Naive B cell (primary cell): ENCODE measurements at regions not wholly inside any gene's neighbourhood (a gene's known extent, or its start where the extent isn't known, plus 50 kb on each side); places are given as distances from the start of the nearest gene placed in this dataset.
"Not testable (repeated sequence)": the region's sequence is repeated elsewhere in the genome, so short reads cannot be mapped to it uniquely, and the experiment has no call there.

Experiments used
- ATAC-seq, 2 donors: fragments of 150-1000 bp; cut with Tn5 transposase; 2 replicates each; pipeline ENCODE4 v1.10.0; 2021; ENCODE audit warnings: low read depth in 2 of 2, mild to moderate bottlenecking in 2 of 2, moderate library complexity in 2 of 2
- DNase-seq: peaks from one replicate; pipeline ENCODE4 v3.0.0; 2022
- H3K27ac Mint-ChIP-seq, 6 donors: one replicate each; pipeline ENCODE4 v1.8.0; 2020 to 2022; ENCODE audit warnings: mild to moderate bottlenecking in 6 of 6, mixed read lengths in 6 of 6, moderate library complexity in 5 of 6, inconsistent platforms in 2 of 6
- H3K27me3 Mint-ChIP-seq, 3 donors: one replicate each; pipeline ENCODE4 v1.8.0; 2021 to 2022; ENCODE audit warnings: mixed read lengths in 3 of 3, mild to moderate bottlenecking in 1 of 3
- H3K36me3 Mint-ChIP-seq, 2 donors: one replicate each; pipeline ENCODE4 v1.8.0; 2020 to 2022; ENCODE audit warnings: mixed read lengths in 2 of 2, inconsistent platforms in 1 of 2, mild to moderate bottlenecking in 1 of 2
- H3K4me1 Mint-ChIP-seq, 3 donors: one replicate each; pipeline ENCODE4 v1.8.0; 2020 to 2022; ENCODE audit warnings: mixed read lengths in 3 of 3, inconsistent platforms in 1 of 3, mild to moderate bottlenecking in 1 of 3, moderate library complexity in 1 of 3
- H3K4me3 Mint-ChIP-seq, 8 donors: one replicate each; pipeline ENCODE4 v1.8.0; 2020 to 2022; ENCODE audit warnings: mild to moderate bottlenecking in 8 of 8, mixed read lengths in 8 of 8, moderate library complexity in 8 of 8, inconsistent platforms in 2 of 8
- H3K9me3 Mint-ChIP-seq, 7 donors: one replicate each; pipeline ENCODE4 v1.8.0; 2020 to 2022; ENCODE audit warnings: mixed read lengths in 7 of 7, mild to moderate bottlenecking in 5 of 7, inconsistent platforms in 2 of 7, moderate library complexity in 1 of 7

DNA sequence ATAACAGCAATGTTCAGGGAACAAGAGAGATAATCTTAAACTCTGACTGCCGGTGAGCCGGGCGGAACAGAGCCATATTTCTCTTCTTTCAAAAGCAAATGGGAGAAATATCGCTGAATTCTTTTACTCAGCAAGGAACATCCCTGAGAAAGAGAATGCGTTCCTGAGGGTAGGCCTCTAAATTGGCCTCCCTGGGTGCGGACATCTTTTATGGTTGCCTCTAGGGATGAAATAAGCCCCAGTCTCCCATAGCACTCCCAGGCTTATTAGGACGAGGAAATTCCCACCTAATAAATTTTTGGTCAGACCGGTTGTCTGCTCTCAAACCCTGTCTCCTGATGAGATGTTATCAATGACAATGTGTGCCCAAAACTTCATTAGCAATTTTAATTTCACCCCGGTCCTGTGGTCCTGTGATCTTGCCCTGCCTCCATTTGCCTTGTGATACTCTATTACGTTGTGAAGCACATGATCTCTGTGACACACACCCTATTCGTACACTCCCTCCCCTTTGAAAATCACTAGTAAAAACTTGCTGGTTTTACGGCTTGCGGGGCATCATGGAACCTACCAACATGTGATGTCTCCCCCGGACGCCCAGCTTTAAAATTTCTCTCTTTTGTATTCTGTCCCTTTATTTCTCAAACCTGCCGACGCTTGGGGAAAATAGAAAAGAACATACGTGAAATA lies 249.4 kb downstream of the RPL10L start:
- DNase-seq, H3K4me1 Mint-ChIP-seq, H3K4me3 Mint-ChIP-seq, H3K9me3 Mint-ChIP-seq, H3K27ac Mint-ChIP-seq, H3K27me3 Mint-ChIP-seq, ATAC-seq, H3K36me3 Mint-ChIP-seq: not testable (repeated sequence)

DNA sequence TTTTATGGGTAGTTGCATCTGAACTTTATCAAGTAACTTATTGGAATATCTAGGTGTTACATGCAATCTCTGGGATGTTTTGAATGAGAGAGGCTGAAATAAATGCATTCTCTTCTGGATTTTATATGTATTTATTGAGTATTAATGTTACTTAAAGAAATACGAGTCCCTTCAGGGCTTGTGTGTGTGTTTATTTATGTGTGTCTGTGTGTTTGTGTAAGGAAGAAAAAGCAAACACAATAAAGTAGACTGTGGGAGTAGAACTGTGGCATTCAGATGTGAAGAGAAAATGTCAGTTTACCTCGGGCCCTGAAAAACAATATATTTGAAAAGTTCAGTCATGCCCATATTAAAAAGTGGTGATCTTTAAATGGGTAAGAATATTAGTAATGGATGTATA lies 250.5 kb downstream of the RPL10L start:
- H3K4me1 Mint-ChIP-seq: no peaks in the 10 kb centered on the region
- H3K27ac Mint-ChIP-seq: no peak overlapping the region
- DNase-seq: no peak
- ATAC-seq: no peak
- H3K36me3 Mint-ChIP-seq: no peaks in the 10 kb centered on the region
- peaks cover 0 to 2% (median 0%) of the 10 kb centered on the region in 7 donors for H3K9me3 Mint-ChIP-seq
- H3K4me3 Mint-ChIP-seq: no peak overlapping the region
- H3K27me3 Mint-ChIP-seq: no peaks in the 10 kb centered on the region

DNA sequence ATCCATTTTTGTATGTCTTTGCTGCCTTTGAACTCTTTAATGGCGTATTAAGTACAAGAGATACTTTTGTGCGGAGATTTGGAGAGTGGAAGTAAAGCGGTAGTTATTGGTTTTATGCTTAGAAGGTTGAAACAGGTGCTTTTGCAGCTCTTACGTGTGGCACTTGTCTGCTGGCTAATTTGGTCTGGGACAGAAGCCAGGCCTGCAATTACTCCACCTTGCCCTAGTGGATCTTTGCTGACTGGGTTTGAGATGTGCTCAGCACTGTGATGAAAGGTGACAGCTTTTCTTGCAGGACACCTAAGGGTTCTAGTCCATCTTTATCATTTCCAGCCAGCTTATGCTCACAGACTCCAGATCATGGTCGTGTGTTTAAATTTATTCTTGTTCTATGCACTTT lies 252.5 kb downstream of the RPL10L start:
- no peak overlapping the region for H3K4me3 Mint-ChIP-seq
- ATAC-seq: no peak

DNA sequence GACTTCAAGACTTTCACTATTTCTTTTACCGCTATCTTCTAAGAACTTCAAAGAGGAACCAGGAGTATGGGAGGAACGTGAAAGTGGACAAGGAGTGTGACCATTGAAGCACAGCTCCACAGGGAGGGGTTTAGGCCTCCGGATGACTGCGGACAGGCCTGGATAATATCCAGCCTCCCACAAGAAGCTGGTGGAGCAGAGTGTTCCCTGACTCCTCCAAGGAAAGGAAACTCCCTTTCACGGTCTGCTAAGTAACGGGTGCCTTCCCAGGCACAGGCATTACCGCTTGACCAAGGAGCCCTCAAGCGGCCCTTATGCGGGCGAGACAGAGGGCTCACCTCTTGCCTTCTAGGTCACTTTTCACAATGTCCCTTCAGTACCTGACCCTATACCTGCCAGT lies 267.0 kb downstream of the RPL10L start:
- peaks cover 0 to 6% (median 4%) of the 10 kb centered on the region in 7 donors for H3K9me3 Mint-ChIP-seq
- no peaks in the 10 kb centered on the region for H3K36me3 Mint-ChIP-seq
- H3K4me1 Mint-ChIP-seq: no peaks in the 10 kb centered on the region
- H3K27ac Mint-ChIP-seq: no peak overlapping the region
- H3K4me3 Mint-ChIP-seq: no peak overlapping the region
- DNase-seq: no peak
- no peaks in the 10 kb centered on the region for H3K27me3 Mint-ChIP-seq
- no peak for ATAC-seq

More for the DNA sequence above, 252.5 kb downstream of the RPL10L start:
- Mint-ChIP-seq H3K4me1 (no peaks in the 10 kb centered on the region), H3K36me3 (no peaks in the 10 kb centered on the region), H3K27ac (no peak overlapping the region), H3K27me3 (no peaks in the 10 kb centered on the region), H3K9me3 (peaks cover 0 to 3% (median 0%) of the 10 kb centered on the region in 7 donors)
- no peak for DNase-seq

DNA sequence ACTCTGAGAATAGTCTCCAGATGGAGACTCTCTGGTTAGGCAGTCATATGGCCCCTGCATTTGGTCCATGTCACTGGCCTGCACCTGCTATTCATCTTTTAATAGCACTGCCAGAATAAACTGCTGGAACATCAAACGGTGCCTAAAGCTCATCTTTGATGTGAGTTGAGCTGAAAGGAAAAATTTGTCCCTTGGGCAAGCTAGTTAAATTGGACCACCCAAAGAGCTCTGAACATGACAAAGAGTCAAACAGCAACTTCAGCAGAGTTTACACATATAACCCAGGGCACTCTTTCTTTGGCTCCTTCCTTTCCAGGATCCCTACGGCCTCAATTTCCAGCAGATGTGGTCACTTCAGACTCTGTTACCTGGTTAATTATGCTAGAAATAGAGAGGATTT lies 269.9 kb downstream of the RPL10L start:
- no peak for DNase-seq
- no peak for ATAC-seq
- Mint-ChIP-seq H3K9me3 (peaks cover 0 to 11% (median 4%) of the 10 kb centered on the region in 7 donors), H3K4me1 (no peaks in the 10 kb centered on the region), H3K27ac (no peak overlapping the region), H3K36me3 (no peaks in the 10 kb centered on the region), H3K4me3 (no peak overlapping the region), H3K27me3 (no peaks in the 10 kb centered on the region)

DNA sequence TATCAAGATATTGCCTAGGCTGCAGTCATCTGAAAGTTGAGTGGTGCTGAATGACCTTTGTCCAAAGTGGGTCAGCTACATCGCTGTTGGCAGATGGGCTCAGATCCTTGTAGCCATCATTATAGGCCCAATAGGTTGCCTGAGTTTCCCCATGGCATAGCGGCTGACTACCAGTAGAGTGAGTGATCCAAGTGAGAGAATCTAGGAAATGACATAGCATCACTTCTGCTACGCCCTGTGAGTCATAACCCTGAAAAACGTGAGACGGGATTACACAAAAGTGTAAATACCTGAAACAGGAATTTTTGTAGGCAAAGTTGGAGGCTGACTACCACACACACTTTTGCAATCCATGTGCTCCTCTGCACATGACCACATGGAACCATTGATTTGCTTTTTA lies 273.3 kb downstream of the RPL10L start:
- Mint-ChIP-seq H3K36me3 (no peaks in the 10 kb centered on the region), H3K4me3 (no peak overlapping the region), H3K27ac (no peak overlapping the region), H3K4me1 (no peaks in the 10 kb centered on the region), H3K9me3 (peaks cover 0 to 13% (median 5%) of the 10 kb centered on the region in 7 donors), H3K27me3 (no peaks in the 10 kb centered on the region)
- ATAC-seq (no peak), DNase-seq (no peak)

DNA sequence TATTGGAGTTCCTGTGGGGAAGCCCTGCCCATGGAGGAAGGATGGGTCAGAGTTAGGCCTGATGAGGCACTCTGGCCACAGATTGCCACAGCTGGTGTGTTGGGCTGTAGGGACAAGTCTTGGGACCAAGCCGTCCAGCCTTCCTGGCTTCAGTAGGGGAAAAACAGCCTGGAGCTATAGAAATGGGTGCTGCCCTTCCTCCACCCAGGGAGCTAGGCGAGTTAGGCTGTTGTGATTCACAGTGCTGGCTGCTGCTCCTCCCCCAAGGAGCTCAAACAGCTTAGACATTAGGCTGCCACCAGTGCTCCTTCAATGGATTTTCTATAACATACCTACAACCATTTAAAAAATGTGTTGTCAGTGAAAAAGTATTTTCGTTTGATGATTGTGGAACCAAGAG lies 274.3 kb downstream of the RPL10L start:
- DNase-seq (no peak), ATAC-seq (no peak)
- H3K36me3 Mint-ChIP-seq: no peaks in the 10 kb centered on the region
- no peaks in the 10 kb centered on the region for H3K4me1 Mint-ChIP-seq
- no peak overlapping the region for H3K4me3 Mint-ChIP-seq
- peaks cover 0 to 19% (median 5%) of the 10 kb centered on the region in 7 donors for H3K9me3 Mint-ChIP-seq
- H3K27me3 Mint-ChIP-seq: no peaks in the 10 kb centered on the region
- no peak overlapping the region for H3K27ac Mint-ChIP-seq

DNA sequence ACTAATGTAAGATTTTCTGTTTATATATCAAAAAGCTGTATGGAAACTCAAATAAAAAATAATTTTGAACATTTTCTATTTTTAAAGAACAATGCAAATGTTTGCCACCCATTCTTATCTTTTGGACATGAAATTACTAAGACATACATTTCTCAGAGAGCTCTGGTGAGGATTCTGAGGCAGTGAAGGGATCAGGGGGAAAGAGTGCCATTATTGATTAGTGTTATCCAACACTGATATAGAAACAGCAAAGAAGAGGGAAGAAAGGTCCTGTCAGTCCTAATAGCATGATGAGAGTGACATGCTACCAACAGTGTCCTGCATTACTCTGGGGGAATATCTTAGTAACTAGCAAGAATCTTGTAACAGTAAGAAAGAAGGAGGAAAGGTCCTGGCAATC lies 282.2 kb downstream of the RPL10L start:
- DNase-seq (no peak), ATAC-seq (no peak)
- H3K27ac Mint-ChIP-seq: no peak overlapping the region
- no peaks in the 10 kb centered on the region for H3K36me3 Mint-ChIP-seq
- H3K9me3 Mint-ChIP-seq: peaks cover 0 to 15% (median 3%) of the 10 kb centered on the region in 7 donors
- no peak overlapping the region for H3K4me3 Mint-ChIP-seq
- no peaks in the 10 kb centered on the region for H3K27me3 Mint-ChIP-seq
- no peaks in the 10 kb centered on the region for H3K4me1 Mint-ChIP-seq

DNA sequence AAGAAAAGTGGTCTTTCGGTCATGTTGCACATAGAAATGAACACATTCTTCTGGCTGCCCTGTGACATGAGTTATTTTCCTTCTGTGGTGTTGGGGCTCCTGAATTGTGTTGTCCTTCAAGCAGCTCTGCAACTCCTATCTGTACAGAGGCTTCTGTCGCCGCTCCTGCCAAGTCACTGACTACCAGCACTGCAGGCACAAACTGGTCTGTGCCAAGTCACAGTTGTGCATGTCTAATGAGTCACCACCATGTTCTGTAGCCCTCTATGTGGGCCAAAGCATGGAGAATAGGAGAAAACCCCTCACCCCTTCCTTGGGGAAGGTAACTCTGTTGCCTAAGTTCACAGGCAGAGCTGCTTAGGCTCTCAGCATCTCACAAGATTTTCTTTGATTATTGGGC lies 283.3 kb downstream of the RPL10L start:
- Mint-ChIP-seq H3K36me3 (no peaks in the 10 kb centered on the region), H3K4me1 (no peaks in the 10 kb centered on the region), H3K4me3 (no peak overlapping the region), H3K27ac (no peak overlapping the region), H3K27me3 (no peaks in the 10 kb centered on the region), H3K9me3 (peaks cover 0 to 9% (median 3%) of the 10 kb centered on the region in 7 donors)
- ATAC-seq (no peak), DNase-seq (no peak)

DNA sequence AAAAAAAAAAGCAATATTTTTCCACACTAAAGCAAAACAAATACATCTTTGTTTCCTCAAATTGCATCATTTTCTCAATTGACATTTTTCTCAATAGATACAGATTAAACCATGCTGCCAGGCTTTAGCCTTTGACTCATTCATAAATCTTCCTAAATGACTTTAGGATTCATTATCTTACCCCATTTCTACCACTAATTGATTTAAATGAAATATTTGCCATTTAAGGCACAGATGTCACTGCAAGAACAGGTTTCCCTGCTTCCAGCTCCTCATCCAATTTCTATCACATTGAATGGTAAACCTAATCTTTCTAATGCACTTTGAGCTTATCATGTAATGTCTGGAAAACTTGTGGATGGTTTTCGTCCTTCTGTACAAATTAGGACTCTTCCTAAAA lies 298.7 kb downstream of the RPL10L start:
- H3K27ac Mint-ChIP-seq: no peak overlapping the region
- no peaks in the 10 kb centered on the region for H3K36me3 Mint-ChIP-seq
- H3K4me3 Mint-ChIP-seq: no peak overlapping the region
- H3K4me1 Mint-ChIP-seq: no peaks in the 10 kb centered on the region
- ATAC-seq: no peak
- no peak for DNase-seq
- peaks cover 0 to 4% (median 0%) of the 10 kb centered on the region in 7 donors for H3K9me3 Mint-ChIP-seq
- H3K27me3 Mint-ChIP-seq: no peaks in the 10 kb centered on the region

DNA sequence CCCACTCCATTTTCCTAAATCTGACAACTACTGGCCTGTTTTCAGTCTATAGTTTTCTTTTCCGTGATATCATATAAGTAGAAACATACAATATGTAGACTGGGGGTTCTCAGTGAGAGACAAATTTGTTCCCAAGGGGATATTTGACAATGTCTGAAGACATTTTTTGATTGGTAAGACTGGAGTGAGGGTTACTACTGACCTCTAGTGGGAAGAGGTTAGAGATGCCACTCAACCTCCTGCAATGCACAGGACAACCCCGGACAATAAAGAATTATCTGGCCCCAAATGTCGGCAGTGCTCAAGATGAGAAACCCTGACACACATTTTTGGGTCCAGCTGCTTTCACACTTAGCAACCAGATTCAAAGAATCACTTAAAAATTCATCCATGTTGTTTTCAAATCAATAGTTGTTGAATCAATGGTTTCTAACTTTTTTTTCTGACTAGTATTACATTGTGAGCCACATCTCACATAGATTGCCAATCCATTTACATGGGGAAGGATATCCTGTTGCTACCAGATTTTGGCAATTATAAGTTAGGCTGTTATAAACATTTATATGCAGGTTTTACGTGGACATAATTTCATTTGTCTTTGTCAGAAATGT lies 307.1 kb downstream of the RPL10L start:
- Mint-ChIP-seq H3K36me3 (no peaks in the 10 kb centered on the region), H3K4me3 (no peak overlapping the region), H3K27ac (no peak overlapping the region), H3K27me3 (no peaks in the 10 kb centered on the region), H3K4me1 (no peaks in the 10 kb centered on the region), H3K9me3 (peaks cover 0 to 1% (median 0%) of the 10 kb centered on the region in 7 donors)
- no peak for ATAC-seq
- no peak for DNase-seq

DNA sequence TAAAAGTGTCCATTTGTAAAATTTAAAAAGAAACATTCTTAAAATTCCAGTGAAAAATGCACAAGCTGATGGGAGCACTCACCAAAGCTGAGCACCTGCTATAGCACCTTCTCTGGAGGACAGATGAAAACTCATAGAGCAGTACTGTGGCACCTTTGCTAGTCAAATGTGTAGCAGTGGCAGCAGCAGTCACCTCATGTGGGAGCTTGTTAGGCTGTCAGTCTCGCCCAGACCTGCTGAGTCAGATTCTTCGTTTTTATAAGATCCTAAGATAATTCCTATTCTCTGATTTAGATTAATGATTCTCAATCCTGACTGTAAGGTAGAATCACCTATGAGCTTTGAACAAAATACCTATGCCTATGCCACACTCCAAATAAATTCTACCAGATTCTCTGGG lies 325.8 kb downstream of the RPL10L start:
- Mint-ChIP-seq H3K9me3 (peaks cover 0 to 1% (median 0%) of the 10 kb centered on the region in 7 donors), H3K4me3 (no peak overlapping the region), H3K27ac (no peak overlapping the region), H3K36me3 (no peaks in the 10 kb centered on the region), H3K27me3 (no peaks in the 10 kb centered on the region), H3K4me1 (no peaks in the 10 kb centered on the region)
- ATAC-seq: no peak
- DNase-seq: no peak

DNA sequence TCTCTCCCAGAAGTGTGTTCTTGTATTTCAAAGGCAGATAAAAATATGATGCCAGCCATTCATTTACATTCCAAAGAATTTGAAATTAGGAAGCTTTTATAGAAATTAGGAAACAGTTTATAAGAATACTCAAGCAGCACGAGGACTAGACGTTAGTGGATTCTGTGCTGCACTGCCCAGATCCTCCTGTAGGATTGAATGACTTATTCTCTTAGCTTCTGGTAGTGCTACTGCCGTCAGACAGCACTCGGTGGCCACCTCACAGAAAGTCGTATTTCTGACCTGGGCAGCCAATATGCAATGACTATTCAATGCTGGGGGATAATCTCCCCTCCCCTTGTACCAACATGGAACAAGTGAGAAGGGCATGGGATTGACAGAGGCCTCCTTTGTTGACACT lies 326.4 kb downstream of the RPL10L start:
- ATAC-seq (no peak), DNase-seq (no peak)
- Mint-ChIP-seq H3K27me3 (no peaks in the 10 kb centered on the region), H3K36me3 (no peaks in the 10 kb centered on the region), H3K4me3 (no peak overlapping the region), H3K27ac (no peak overlapping the region), H3K4me1 (no peaks in the 10 kb centered on the region), H3K9me3 (peaks cover 0 to 1% (median 0%) of the 10 kb centered on the region in 7 donors)

DNA sequence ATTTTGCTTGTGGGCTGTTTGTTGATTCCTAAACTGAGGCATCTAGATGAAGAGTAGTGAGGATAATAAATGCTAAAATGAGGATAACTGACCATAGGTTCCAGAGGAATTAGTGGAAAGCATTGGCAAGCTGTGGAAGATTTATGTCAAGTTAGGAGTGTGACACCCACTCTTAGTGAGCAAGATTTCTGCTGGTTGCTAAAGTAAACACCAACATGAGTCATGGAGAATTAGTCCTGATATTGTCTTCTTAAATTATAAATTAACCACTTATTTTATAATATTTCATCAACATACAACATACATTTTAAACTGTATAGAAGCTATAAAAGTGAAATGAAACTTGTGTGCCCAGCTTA lies 328.2 kb downstream of the RPL10L start:
- Mint-ChIP-seq H3K27me3 (no peaks in the 10 kb centered on the region), H3K4me3 (no peak overlapping the region), H3K4me1 (no peaks in the 10 kb centered on the region), H3K27ac (no peak overlapping the region), H3K9me3 (peaks cover 0 to 1% (median 0%) of the 10 kb centered on the region in 7 donors), H3K36me3 (no peaks in the 10 kb centered on the region)
- no peak for ATAC-seq
- DNase-seq: no peak
